Nephron progenitor cell (in vitro differentiated cells): ENCODE measurements at regions not wholly inside any gene's neighbourhood (a gene's known extent, or its start where the extent isn't known, plus 50 kb on each side); places are given as distances from the start of the nearest gene placed in this dataset.

Experiments used
- DNase-seq: peaks from one replicate; pipeline ENCODE4 v3.0.0; 2021
- H3K27ac Mint-ChIP-seq: 2 replicates; pipeline ENCODE4 v1.8.0; 2021; ENCODE audit warnings: mild to moderate bottlenecking, moderate library complexity, mixed read lengths
- H3K27me3 Mint-ChIP-seq: 2 replicates; pipeline ENCODE4 v1.8.0; 2021; ENCODE audit warnings: mild to moderate bottlenecking, low read depth, mixed read lengths; ENCODE audit not compliant: poor library complexity
- H3K36me3 Mint-ChIP-seq: 2 replicates; pipeline ENCODE4 v1.8.0; 2021; ENCODE audit warnings: low read depth, mixed read lengths
- H3K4me1 Mint-ChIP-seq: 2 replicates; pipeline ENCODE4 v1.8.0; 2021; ENCODE audit warnings: mixed read lengths
- H3K4me3 Mint-ChIP-seq: 2 replicates; pipeline ENCODE4 v1.8.0; 2021; ENCODE audit warnings: mild to moderate bottlenecking, moderate library complexity, mixed read lengths
- H3K9me3 Mint-ChIP-seq: 2 replicates; pipeline ENCODE4 v1.8.0; 2021; ENCODE audit warnings: mild to moderate bottlenecking, moderate library complexity, mixed read lengths
- CTCF ChIP-seq: fragments of 200-600 bp; sonication (generic); IDR thresholded peaks from 2 replicates; pipeline ENCODE4 v1.5.0; 2021; ENCODE audit warnings: antibody characterized with exemption

- TF ChIP-seq CTCF, result no peak
- H3K4me3 Mint-ChIP-seq, result no peak overlapping the region
- peaks cover 23% of the 10 kb centered on the region for H3K4me1 Mint-ChIP-seq
- peaks cover 22% of the 10 kb centered on the region for H3K27me3 Mint-ChIP-seq
- H3K36me3 Mint-ChIP-seq, result no peaks in the 10 kb centered on the region
- H3K27ac Mint-ChIP-seq, result no peak overlapping the region
- no peak for DNase-seq
- peaks cover 14% of the 10 kb centered on the region for H3K9me3 Mint-ChIP-seq
Observed at GRCh38 chr22:49183826-49184216, 643.9 kb downstream of the BRD1 start.

- no peak overlapping the region for H3K4me3 Mint-ChIP-seq
- peaks cover 20% of the 10 kb centered on the region for H3K27me3 Mint-ChIP-seq
- no peaks in the 10 kb centered on the region for H3K36me3 Mint-ChIP-seq
- peaks cover 23% of the 10 kb centered on the region for H3K4me1 Mint-ChIP-seq
- DNase-seq, result no peak
- TF ChIP-seq CTCF, result no peak
- peak overlapping the region; percentile 37 for H3K27ac Mint-ChIP-seq
- peaks cover 9% of the 10 kb centered on the region for H3K9me3 Mint-ChIP-seq
Observed at GRCh38 chr22:49183208-49183825, 644.4 kb downstream of the BRD1 start.

- H3K36me3 Mint-ChIP-seq, result no peaks in the 10 kb centered on the region
- H3K4me1 Mint-ChIP-seq, result peaks cover 23% of the 10 kb centered on the region
- no peak overlapping the region for H3K4me3 Mint-ChIP-seq
- TF ChIP-seq CTCF, result no peak
- peak overlapping the region; percentile 77 for H3K27ac Mint-ChIP-seq
- DNase-seq, result no peak
- H3K9me3 Mint-ChIP-seq, result peaks cover under 1% of the 10 kb centered on the region
- H3K27me3 Mint-ChIP-seq, result peaks cover 16% of the 10 kb centered on the region
Observed at GRCh38 chr22:49182416-49182815, 645.3 kb downstream of the BRD1 start.

GRCh38 chr22:49181942-49182341, 645.7 kb downstream of the BRD1 start:
- peaks cover 16% of the 10 kb centered on the region for H3K27me3 Mint-ChIP-seq
- H3K9me3 Mint-ChIP-seq, result no peaks in the 10 kb centered on the region
- H3K4me1 Mint-ChIP-seq, result peaks cover 23% of the 10 kb centered on the region
- H3K4me3 Mint-ChIP-seq, result no peak overlapping the region
- no peak overlapping the region for H3K27ac Mint-ChIP-seq
- no peaks in the 10 kb centered on the region for H3K36me3 Mint-ChIP-seq
- TF ChIP-seq CTCF, result no peak
- DNase-seq, result no peak

- no peak overlapping the region for H3K27ac Mint-ChIP-seq
- H3K27me3 Mint-ChIP-seq, result peaks cover 16% of the 10 kb centered on the region
- H3K9me3 Mint-ChIP-seq, result no peaks in the 10 kb centered on the region
- no peaks in the 10 kb centered on the region for H3K36me3 Mint-ChIP-seq
- H3K4me3 Mint-ChIP-seq, result no peak overlapping the region
- no peak for DNase-seq
- H3K4me1 Mint-ChIP-seq, result peaks cover 23% of the 10 kb centered on the region
- no peak for TF ChIP-seq CTCF
Observed at GRCh38 chr22:49181431-49181830, 646.2 kb downstream of the BRD1 start.

- Mint-ChIP-seq H3K27ac (no peak overlapping the region), H3K4me3 (no peak overlapping the region), H3K36me3 (no peaks in the 10 kb centered on the region), H3K4me1 (peaks cover 23% of the 10 kb centered on the region), H3K27me3 (peaks cover 11% of the 10 kb centered on the region), H3K9me3 (no peaks in the 10 kb centered on the region)
- no peak for DNase-seq
- no peak for TF ChIP-seq CTCF
Observed at GRCh38 chr22:49180683-49181024, 647.0 kb downstream of the BRD1 start.
